ENCODE measurements at regions not wholly inside any gene's neighbourhood (a gene's known extent, or its start where the extent isn't known, plus 50 kb on each side); places are given as distances from the start of the nearest gene placed in this dataset.
A peak's percentile ranks its signal among the peaks of the same experiment; 100 is the strongest.

GRCh38 chr14:106840991-106841390, 1314.6 kb downstream of the TMEM121 start:
- no peaks in the 10 kb centered on the region for H3F3A ChIP-seq (ENCODE audit: low read length, unreplicated experiment)
- no peak overlapping the region for H3K9ac ChIP-seq (ENCODE audit: low read length)
- H2AFZ ChIP-seq (ENCODE audit: low read length) = no peak overlapping the region
- no peak for DNase-seq
- TF ChIP-seq CTCF (conservative IDR thresholded peaks at IDR 0.05; ENCODE audit: low read depth, low read length) = no peak
- no peak for TF ChIP-seq EZH2 (IDR thresholded peaks at IDR 0.05; ENCODE audit: low read length, unreplicated experiment)
- no peak for TF ChIP-seq EZH2phosphoT487 (IDR thresholded peaks at IDR 0.05; ENCODE audit: borderline replicate concordance, low read length)
- no peaks in the 10 kb centered on the region for H3K79me2 ChIP-seq (ENCODE audit: low read length)
- no peaks in the 10 kb centered on the region for H3K9me2 ChIP-seq (replicated peaks; ENCODE audit: low read length)
- no peaks in the 10 kb centered on the region for H3K36me3 ChIP-seq (ENCODE audit: low read depth, low read length)
- no peaks in the 10 kb centered on the region for H4K20me1 ChIP-seq (ENCODE audit: low read length)
- H3K4me2 ChIP-seq (ENCODE audit: low read length) = no peak overlapping the region
- CTCF ChIA-PET = no interaction called here
- intact Hi-C loops (cut with micrococcal nuclease) = no loop called here
- H3K27me3 ChIP-seq (ENCODE audit: low read length) = no peaks in the 10 kb centered on the region
- no peaks in the 10 kb centered on the region for H3K9me3 ChIP-seq (ENCODE audit: low read length)
- POLR2A ChIA-PET (ENCODE audit: unreplicated experiment) = no interaction called here
- no TSS peak for BruUV-seq (replicated peaks)
- H3K27ac ChIP-seq (ENCODE audit: low read length) = no peak overlapping the region
- ATAC-seq = no peak
- no peak overlapping the region for H3K4me3 ChIP-seq (ENCODE audit: low read length)
- peaks cover 28% of the 10 kb centered on the region for H3K4me1 ChIP-seq (ENCODE audit: insufficient read depth, low read length)

- CTCF ChIA-PET = no interaction called here
- POLR2A ChIA-PET (ENCODE audit: unreplicated experiment) = no interaction called here
These were observed 1315.3 kb downstream of the TMEM121 start for GRCh38 chr14:106841701-106842100.

GRCh38 chr14:106842687-106843086, 1316.3 kb downstream of the TMEM121 start:
- no peaks in the 10 kb centered on the region for H3K79me2 ChIP-seq (ENCODE audit: low read length)
- H3K4me2 ChIP-seq (ENCODE audit: low read length) = no peak overlapping the region
- H2AFZ ChIP-seq (ENCODE audit: low read length) = no peak overlapping the region
- POLR2A ChIA-PET (ENCODE audit: unreplicated experiment) = no interaction called here
- ATAC-seq = no peak
- no peaks in the 10 kb centered on the region for H3K9me3 ChIP-seq (ENCODE audit: low read length)
- H3K27ac ChIP-seq (ENCODE audit: low read length) = no peak overlapping the region
- H3K9me2 ChIP-seq (replicated peaks; ENCODE audit: low read length) = no peaks in the 10 kb centered on the region
- no peak overlapping the region for H3K9ac ChIP-seq (ENCODE audit: low read length)
- H3K36me3 ChIP-seq (ENCODE audit: low read depth, low read length) = no peaks in the 10 kb centered on the region
- H4K20me1 ChIP-seq (ENCODE audit: low read length) = no peaks in the 10 kb centered on the region
- H3K27me3 ChIP-seq (ENCODE audit: low read length) = no peaks in the 10 kb centered on the region
- BruUV-seq (replicated peaks) = no TSS peak
- no peak overlapping the region for H3K4me3 ChIP-seq (ENCODE audit: low read length)
- peak; percentile 34 for DNase-seq
- TF ChIP-seq CTCF (conservative IDR thresholded peaks at IDR 0.05; ENCODE audit: low read depth, low read length) (peak; percentile 64), EZH2phosphoT487 (IDR thresholded peaks at IDR 0.05; ENCODE audit: borderline replicate concordance, low read length) (no peak)
- no peaks in the 10 kb centered on the region for H3F3A ChIP-seq (ENCODE audit: low read length, unreplicated experiment)
- intact Hi-C loops (cut with micrococcal nuclease) = no loop called here
- CTCF ChIA-PET = no interaction called here
- peaks cover 36% of the 10 kb centered on the region for H3K4me1 ChIP-seq (ENCODE audit: insufficient read depth, low read length)

More at GRCh38 chr14:106841701-106842100, 1315.3 kb downstream of the TMEM121 start:
- Histone ChIP-seq H3K27me3 (ENCODE audit: low read length) (no peaks in the 10 kb centered on the region), H2AFZ (ENCODE audit: low read length) (no peak overlapping the region), H3F3A (ENCODE audit: low read length, unreplicated experiment) (no peaks in the 10 kb centered on the region), H3K9ac (ENCODE audit: low read length) (no peak overlapping the region), H3K9me2 (replicated peaks; ENCODE audit: low read length) (no peaks in the 10 kb centered on the region), H3K27ac (ENCODE audit: low read length) (no peak overlapping the region), H3K4me3 (ENCODE audit: low read length) (no peak overlapping the region), H4K20me1 (ENCODE audit: low read length) (no peaks in the 10 kb centered on the region), H3K4me1 (ENCODE audit: insufficient read depth, low read length) (peaks cover 35% of the 10 kb centered on the region), H3K36me3 (ENCODE audit: low read depth, low read length) (no peaks in the 10 kb centered on the region), H3K9me3 (ENCODE audit: low read length) (no peaks in the 10 kb centered on the region), H3K79me2 (ENCODE audit: low read length) (no peaks in the 10 kb centered on the region), H3K4me2 (ENCODE audit: low read length) (no peak overlapping the region)
- intact Hi-C loops (cut with micrococcal nuclease) = no loop called here
- TF ChIP-seq EZH2phosphoT487 (IDR thresholded peaks at IDR 0.05; ENCODE audit: borderline replicate concordance, low read length) (no peak), CTCF (conservative IDR thresholded peaks at IDR 0.05; ENCODE audit: low read depth, low read length) (no peak), EZH2 (IDR thresholded peaks at IDR 0.05; ENCODE audit: low read length, unreplicated experiment) (no peak)
- BruUV-seq (replicated peaks) = no TSS peak
- ATAC-seq = no peak; the same call in 1 of the 2 replicates
- DNase-seq = peak; percentile 64
